HG03103 (cell line): ENCODE measurements at regions not wholly inside any gene's neighbourhood (a gene's known extent, or its start where the extent isn't known, plus 50 kb on each side); places are given as distances from the start of the nearest gene placed in this dataset.

Experiments
- ATAC-seq: cut with Tn5 transposase; IDR thresholded peaks from one replicate; pipeline ENCODE4 v1.9.1; 2021; ENCODE audit warnings: low read depth; ENCODE audit not compliant: unreplicated experiment

GRCh38 chr6:132005178-132005577 is 54.0 kb upstream of the CCN2 start:
- no peak for ATAC-seq

DNA sequence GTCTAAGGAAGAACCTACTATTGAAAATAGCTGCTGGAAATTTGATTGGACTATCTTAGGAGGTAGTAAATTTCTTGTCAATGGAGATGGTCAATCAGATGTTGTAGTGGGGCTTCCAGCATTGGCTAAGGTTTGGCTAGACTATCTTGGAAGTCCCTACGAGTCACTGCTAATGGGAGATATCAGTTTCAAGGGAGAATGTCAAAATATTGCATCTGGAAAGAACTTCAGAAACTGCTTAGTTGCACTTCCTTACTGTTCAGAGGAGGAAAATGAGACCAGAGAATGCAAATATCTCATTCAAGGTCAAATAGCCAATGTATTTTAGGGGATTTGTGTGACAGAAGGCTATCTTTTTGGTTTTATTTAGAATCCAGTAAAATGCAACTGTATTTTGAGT is 53.5 kb upstream of the CCN2 start:
- no peak for ATAC-seq

- ATAC-seq: no peak
These were observed 52.5 kb upstream of the CCN2 start for GRCh38 chr6:132003516-132004178.
